Breast epithelium (tissue), 4 donors: ENCODE measurements at regions not wholly inside any gene's neighbourhood (a gene's known extent, or its start where the extent isn't known, plus 50 kb on each side); places are given as distances from the start of the nearest gene placed in this dataset.
"Not testable (repeated sequence)": the region's sequence is repeated elsewhere in the genome, so short reads cannot be mapped to it uniquely, and the experiment has no call there.

Experiments
- DNase-seq, 2 donors: peaks; one replicate each; pipeline ENCODE4 v3.0.0-alpha.2; 2019; ENCODE audit warnings: low spot score in 2 of 2
- H3K27ac ChIP-seq, 2 donors: fragments of 200-600 bp; sonication (generic) in 1 of 2; one replicate each; pipeline ENCODE4 v1.5.1; 2016 to 2019; ENCODE audit warnings: mild to moderate bottlenecking in 1 of 2
- H3K27me3 ChIP-seq, 2 donors: fragments of 200-600 bp; sonication (generic) in 1 of 2; one replicate each; pipeline versions ENCODE4 v1.5.1 to v1.6.0; 2017 to 2019; ENCODE audit warnings: control low read depth in 1 of 2, mild to moderate bottlenecking in 1 of 2
- H3K36me3 ChIP-seq: fragments of 200-600 bp; one replicate; pipeline ENCODE4 v1.5.1; 2019
- H3K4me1 ChIP-seq, 2 donors: fragments of 200-600 bp; sonication (generic); one replicate each; pipeline ENCODE4 v1.5.1; 2016 to 2019; ENCODE audit warnings: control low read depth in 1 of 2
- H3K4me3 ChIP-seq, 3 donors: fragments of 200-600 bp; sonication (generic); 1 replicate in 2 of 3; 2 replicates in 1 of 3; pipeline ENCODE4 v1.5.1; 2016 to 2019; ENCODE audit warnings: mild to moderate bottlenecking in 3 of 3, moderate library complexity in 2 of 3
- H3K9me3 ChIP-seq, 2 donors: fragments of 200-600 bp; sonication (generic) in 1 of 2; one replicate each; pipeline ENCODE4 v1.5.1; 2016 to 2019; ENCODE audit warnings: control low read depth in 1 of 2
- POLR2A ChIP-seq: fragments of 450-650 bp; IDR thresholded peaks from one replicate; pipeline ENCODE4 v1.6.1; 2016; ENCODE audit warnings: antibody characterized with exemption, mild to moderate bottlenecking, moderate library complexity
- POLR2AphosphoS5 ChIP-seq, 3 donors: sonication (generic); formaldehyde crosslinking; IDR thresholded peaks; one replicate each; pipeline ENCODE4 v1.6.1; 2017; ENCODE audit warnings: antibody characterized with exemption in 3 of 3
- intact Hi-C: fragments of 100-400 bp; cut with DNase I; formaldehyde crosslinking; loops from one replicate; pipeline ENCODE4 v1.15.1; 2023; ENCODE audit warnings: low total_unique reads
- TF ChIP-seq, protein P1 (sequence below), 3 donors: fragments of 450-650 bp; IDR thresholded peaks; one replicate each; pipeline ENCODE4 v1.5.1; 2016 to 2017; ENCODE audit warnings: antibody characterized with exemption in 3 of 3, mild to moderate bottlenecking in 3 of 3, moderate library complexity in 3 of 3

DNA sequence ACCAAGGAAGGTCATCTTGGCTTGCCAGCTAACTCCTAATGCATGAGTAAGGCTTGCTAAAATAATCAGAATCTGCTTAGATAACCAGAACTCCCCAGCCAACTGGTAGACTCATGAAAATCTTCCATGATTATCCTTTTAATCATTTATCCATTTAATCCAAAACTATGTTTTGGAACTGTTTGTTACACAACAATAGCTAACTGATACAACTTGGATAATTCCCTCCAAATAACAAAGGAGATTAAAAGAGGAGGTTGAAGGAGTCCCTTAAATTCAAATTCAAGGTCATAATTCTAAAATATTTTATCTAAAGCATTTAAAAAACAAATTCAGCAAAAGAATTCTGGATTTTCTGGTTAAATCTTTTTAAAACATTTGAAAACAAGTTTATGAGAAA is 222.1 kb downstream of the DEPDC1B start:
- TF ChIP-seq POLR2A (no peak), POLR2AphosphoS5 (IDR thresholded peaks at IDR 0.05) (no peak)
- TF ChIP-seq, protein P1, sequence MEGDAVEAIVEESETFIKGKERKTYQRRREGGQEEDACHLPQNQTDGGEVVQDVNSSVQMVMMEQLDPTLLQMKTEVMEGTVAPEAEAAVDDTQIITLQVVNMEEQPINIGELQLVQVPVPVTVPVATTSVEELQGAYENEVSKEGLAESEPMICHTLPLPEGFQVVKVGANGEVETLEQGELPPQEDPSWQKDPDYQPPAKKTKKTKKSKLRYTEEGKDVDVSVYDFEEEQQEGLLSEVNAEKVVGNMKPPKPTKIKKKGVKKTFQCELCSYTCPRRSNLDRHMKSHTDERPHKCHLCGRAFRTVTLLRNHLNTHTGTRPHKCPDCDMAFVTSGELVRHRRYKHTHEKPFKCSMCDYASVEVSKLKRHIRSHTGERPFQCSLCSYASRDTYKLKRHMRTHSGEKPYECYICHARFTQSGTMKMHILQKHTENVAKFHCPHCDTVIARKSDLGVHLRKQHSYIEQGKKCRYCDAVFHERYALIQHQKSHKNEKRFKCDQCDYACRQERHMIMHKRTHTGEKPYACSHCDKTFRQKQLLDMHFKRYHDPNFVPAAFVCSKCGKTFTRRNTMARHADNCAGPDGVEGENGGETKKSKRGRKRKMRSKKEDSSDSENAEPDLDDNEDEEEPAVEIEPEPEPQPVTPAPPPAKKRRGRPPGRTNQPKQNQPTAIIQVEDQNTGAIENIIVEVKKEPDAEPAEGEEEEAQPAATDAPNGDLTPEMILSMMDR (IDR thresholded peaks at IDR 0.05), result no peak
- no peaks in the 10 kb centered on the region for H3K9me3 ChIP-seq
- H3K4me3 ChIP-seq, result no peak overlapping the region
- no peak for DNase-seq
- H3K36me3 ChIP-seq, result no peaks in the 10 kb centered on the region
- no peaks in the 10 kb centered on the region for H3K4me1 ChIP-seq
- intact Hi-C loops, result no loop called here
- H3K27me3 ChIP-seq, result no peaks in the 10 kb centered on the region
- no peak overlapping the region for H3K27ac ChIP-seq

DNA sequence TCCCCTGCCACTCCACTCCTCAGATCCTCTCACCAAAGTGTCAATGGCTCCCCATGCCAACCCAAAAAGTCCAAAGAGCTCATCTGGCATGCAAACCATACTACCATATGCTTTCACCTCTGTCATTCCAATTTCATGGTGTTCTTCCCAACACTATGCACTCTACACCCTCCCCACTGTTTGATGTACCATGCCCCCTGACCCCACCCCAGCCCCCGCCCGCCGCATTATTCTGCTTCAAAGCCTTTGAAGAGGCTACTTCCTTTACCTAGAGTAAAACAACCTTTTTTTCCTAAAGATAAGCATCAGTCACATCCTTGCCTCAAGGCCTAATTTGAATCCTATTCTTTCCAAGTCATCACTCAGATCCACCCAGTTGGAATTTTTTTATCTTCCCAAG is 226.3 kb downstream of the DEPDC1B start:
- Histone ChIP-seq H3K4me3 (no peak overlapping the region), H3K4me1 (no peaks in the 10 kb centered on the region), H3K27ac (no peak overlapping the region), H3K9me3 (peaks cover 0 to 8% of the 10 kb centered on the region in 2 donors), H3K27me3 (no peaks in the 10 kb centered on the region), H3K36me3 (no peaks in the 10 kb centered on the region)
- DNase-seq, result no peak
- TF ChIP-seq POLR2A (no peak), POLR2AphosphoS5 (IDR thresholded peaks at IDR 0.05) (no peak)
- TF ChIP-seq, protein P1 (IDR thresholded peaks at IDR 0.05), result no peak
- intact Hi-C loops, result no loop called here

DNA sequence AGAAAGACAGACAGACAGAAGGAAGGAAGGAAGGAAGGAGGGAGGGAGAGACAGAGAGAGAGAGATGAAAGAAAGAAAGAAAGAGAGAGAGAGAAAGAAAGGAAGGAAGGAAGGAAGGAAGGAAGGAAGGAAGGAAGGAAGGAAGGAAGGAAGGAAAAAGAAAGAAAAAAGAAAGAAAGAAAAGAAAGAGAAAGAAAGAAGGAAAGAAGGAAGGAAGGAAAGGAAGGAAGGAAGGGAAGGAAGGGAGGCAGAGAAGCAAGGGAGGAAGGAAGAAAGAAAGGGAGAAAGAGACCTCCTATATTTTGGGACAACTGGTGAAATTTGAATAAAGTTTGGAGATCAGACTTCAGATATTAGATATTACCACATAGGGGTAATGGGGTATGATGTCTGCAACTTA is 226.9 kb downstream of the DEPDC1B start:
- H3K27ac ChIP-seq, DNase-seq, H3K4me1 ChIP-seq, H3K27me3 ChIP-seq, H3K36me3 ChIP-seq, H3K9me3 ChIP-seq, H3K4me3 ChIP-seq, intact Hi-C loops: not testable (repeated sequence)

DNA sequence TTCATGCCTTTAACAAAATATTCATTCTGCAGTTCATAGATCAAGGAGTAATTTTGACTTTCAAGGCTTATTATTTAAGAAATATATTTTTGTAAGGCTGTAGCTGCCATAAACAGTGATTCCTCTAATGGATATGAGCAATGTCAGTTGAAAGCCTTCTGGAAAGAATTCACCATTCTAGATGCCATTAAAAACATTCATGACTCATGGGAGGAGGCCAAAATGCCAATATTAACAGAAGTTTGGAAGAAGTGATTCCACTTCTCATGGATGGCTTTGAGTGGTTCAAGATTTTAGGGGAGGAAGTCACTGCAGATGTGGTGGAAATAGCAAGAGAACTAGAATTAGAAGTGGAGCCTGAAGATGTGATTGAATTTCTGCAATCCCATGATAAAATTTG is 229.1 kb downstream of the DEPDC1B start:
- TF ChIP-seq POLR2AphosphoS5 (IDR thresholded peaks at IDR 0.05), result no peak
- TF ChIP-seq, protein P1 (IDR thresholded peaks at IDR 0.05), result no peak
- no peak for TF ChIP-seq POLR2A
- Histone ChIP-seq H3K9me3 (peaks cover 0 to 8% of the 10 kb centered on the region in 2 donors), H3K4me3 (no peak overlapping the region)

DNA sequence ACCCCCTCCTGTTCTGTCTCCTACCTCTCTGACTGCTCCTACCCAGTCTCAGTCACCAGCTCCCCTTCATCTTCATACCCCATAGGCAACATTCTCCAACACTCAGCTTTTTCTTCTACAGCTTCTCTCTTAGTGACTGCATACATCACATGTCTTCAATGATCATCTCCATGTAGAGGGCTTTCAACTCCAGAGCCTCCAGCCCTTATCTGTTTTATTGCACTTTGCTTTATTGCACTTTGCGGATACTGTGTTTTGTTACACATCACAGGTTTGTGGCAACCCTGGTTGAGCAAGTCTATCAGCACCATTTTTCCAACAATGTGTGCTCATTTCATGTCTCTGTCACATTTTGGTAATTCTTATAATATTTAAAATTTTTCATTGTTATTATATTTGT is 230.7 kb downstream of the DEPDC1B start:
- Histone ChIP-seq H3K9me3 (peaks cover 0 to 8% of the 10 kb centered on the region in 2 donors), H3K4me3 (no peak overlapping the region), H3K4me1 (no peaks in the 10 kb centered on the region), H3K27ac (no peak overlapping the region), H3K36me3 (no peaks in the 10 kb centered on the region), H3K27me3 (no peaks in the 10 kb centered on the region)
- intact Hi-C loops, result no loop called here
- DNase-seq, result no peak
- TF ChIP-seq POLR2A (no peak), POLR2AphosphoS5 (IDR thresholded peaks at IDR 0.05) (no peak)
- TF ChIP-seq, protein P1 (IDR thresholded peaks at IDR 0.05), result no peak

More for the DNA sequence above, 229.1 kb downstream of the DEPDC1B start:
- no peaks in the 10 kb centered on the region for H3K4me1 ChIP-seq
- H3K36me3 ChIP-seq, result no peaks in the 10 kb centered on the region
- H3K27me3 ChIP-seq, result no peaks in the 10 kb centered on the region
- DNase-seq, result no peak
- no peak overlapping the region for H3K27ac ChIP-seq
- intact Hi-C loops, result no loop called here
